Hepatocyte (in vitro differentiated cells): ENCODE measurements at regions not wholly inside any gene's neighbourhood (a gene's known extent, or its start where the extent isn't known, plus 50 kb on each side); places are given as distances from the start of the nearest gene placed in this dataset.

ENCODE experiments used
- DNase-seq: peaks from one replicate; pipeline ENCODE4 v3.0.0-alpha.2; 2016; ENCODE audit warnings: low spot score
- H2AFZ ChIP-seq: fragments of 200-600 bp; sonication (generic); 2 replicates; pipeline ENCODE4 v1.6.0; 2016; ENCODE audit warnings: antibody characterized with exemption, mild to moderate bottlenecking
- H3K27ac ChIP-seq: fragments of 200-600 bp; sonication (generic); 2 replicates; pipeline ENCODE4 v1.5.1; 2016; ENCODE audit warnings: mild to moderate bottlenecking
- H3K27me3 ChIP-seq: fragments of 200-600 bp; sonication (generic); 2 replicates; pipeline ENCODE4 v1.6.1; 2016
- H3K36me3 ChIP-seq: fragments of 200-600 bp; sonication (generic); replicated peaks from 2 replicates; pipeline ENCODE4 v1.5.1; 2016; ENCODE audit warnings: low read depth; ENCODE audit not compliant: insufficient read depth
- H3K4me1 ChIP-seq: fragments of 200-600 bp; sonication (generic); 2 replicates; pipeline ENCODE4 v1.5.1; 2016; ENCODE audit warnings: mild to moderate bottlenecking, moderate library complexity; ENCODE audit not compliant: insufficient read depth
- H3K4me2 ChIP-seq: fragments of 200-600 bp; sonication (generic); 2 replicates; pipeline ENCODE4 v1.6.0; 2016
- H3K4me3 ChIP-seq: fragments of 200-600 bp; sonication (generic); 2 replicates; pipeline ENCODE4 v1.5.1; 2016; ENCODE audit warnings: mild to moderate bottlenecking
- H3K79me2 ChIP-seq: fragments of 200-600 bp; sonication (generic); 2 replicates; pipeline ENCODE4 v1.6.0; 2017; ENCODE audit warnings: mild to moderate bottlenecking
- H3K9me2 ChIP-seq: fragments of 200-600 bp; sonication (generic); replicated peaks from 2 replicates; pipeline ENCODE4 v1.6.0; 2017; ENCODE audit warnings: mild to moderate bottlenecking; ENCODE audit not compliant: insufficient read depth
- H3K9me3 ChIP-seq: fragments of 200-600 bp; sonication (generic); 2 replicates; pipeline ENCODE4 v1.5.1; 2016; ENCODE audit warnings: low read depth, mild to moderate bottlenecking
- H4K20me1 ChIP-seq: fragments of 200-600 bp; sonication (generic); 2 replicates; pipeline ENCODE4 v1.6.0; 2016; ENCODE audit warnings: mild to moderate bottlenecking; ENCODE audit not compliant: insufficient read depth, poor library complexity, severe bottlenecking
- CTCF ChIP-seq: fragments of 200-600 bp; sonication (generic); IDR thresholded peaks from 2 replicates; pipeline ENCODE4 v1.5.1; 2016; ENCODE audit warnings: antibody characterized with exemption, mild to moderate bottlenecking; ENCODE audit not compliant: poor library complexity
- EZH2 ChIP-seq: fragments of 200-600 bp; sonication (generic); IDR thresholded peaks from 2 replicates; pipeline ENCODE4 v1.6.1; 2016; ENCODE audit warnings: antibody characterized with exemption, mild to moderate bottlenecking, borderline replicate concordance
- EZH2phosphoT487 ChIP-seq: fragments of 200-600 bp; sonication (generic); IDR thresholded peaks from one replicate; pipeline ENCODE4 v1.6.1; 2018; ENCODE audit warnings: antibody characterized with exemption, mild to moderate bottlenecking, low read depth, moderate library complexity; ENCODE audit not compliant: unreplicated experiment, severe bottlenecking
- WGBS: methylation state at CpG from one replicate; pipeline ENCODE4 v1.1.6; 2016; ENCODE audit warnings: low lambda C conversion rate; ENCODE audit errors: missing lambda C conversion rate; 5-methylcytosine and 5-hydroxymethylcytosine counted together

- no peaks in the 10 kb centered on the region for H3K27me3 ChIP-seq
- TF ChIP-seq EZH2phosphoT487 (no peak), EZH2 (no peak), CTCF (no peak)
- H3K9me2 ChIP-seq = no peaks in the 10 kb centered on the region
- WGBS = 92% methylated on average over 20 of the region's 21 CpGs
- H3K4me2 ChIP-seq = no peak overlapping the region
- H2AFZ ChIP-seq = no peak overlapping the region
- H3K27ac ChIP-seq = no peak overlapping the region
- H3K36me3 ChIP-seq = no peaks in the 10 kb centered on the region
- no peak for DNase-seq
- no peak overlapping the region for H3K4me3 ChIP-seq
- no peaks in the 10 kb centered on the region for H4K20me1 ChIP-seq
- H3K79me2 ChIP-seq = no peaks in the 10 kb centered on the region
- H3K9me3 ChIP-seq = no peaks in the 10 kb centered on the region
- H3K4me1 ChIP-seq = peaks cover 11% of the 10 kb centered on the region
These were observed 84.2 kb downstream of the CEBPB start for GRCh38 chr20:50274570-50275430.

- Histone ChIP-seq H3K9me3 (no peaks in the 10 kb centered on the region), H2AFZ (no peak overlapping the region), H3K4me1 (peaks cover 11% of the 10 kb centered on the region), H3K9me2 (no peaks in the 10 kb centered on the region), H3K79me2 (no peaks in the 10 kb centered on the region), H3K4me2 (no peak overlapping the region), H3K27ac (no peak overlapping the region), H4K20me1 (no peaks in the 10 kb centered on the region), H3K36me3 (no peaks in the 10 kb centered on the region), H3K27me3 (no peaks in the 10 kb centered on the region), H3K4me3 (no peak overlapping the region)
- no peak for TF ChIP-seq EZH2phosphoT487
- TF ChIP-seq EZH2 = no peak
- TF ChIP-seq CTCF = no peak
- WGBS = 93% methylated on average over 18 of the region's 19 CpGs
- no peak for DNase-seq
These were observed 85.8 kb downstream of the CEBPB start for GRCh38 chr20:50276119-50277063.

- no peak overlapping the region for H3K27ac ChIP-seq
- H3K4me1 ChIP-seq = peaks cover 11% of the 10 kb centered on the region
- no peaks in the 10 kb centered on the region for H4K20me1 ChIP-seq
- no peaks in the 10 kb centered on the region for H3K36me3 ChIP-seq
- WGBS = 80% methylated on average over 5 of the region's 5 CpGs
- H2AFZ ChIP-seq = no peak overlapping the region
- DNase-seq = no peak
- no peaks in the 10 kb centered on the region for H3K79me2 ChIP-seq
- H3K9me3 ChIP-seq = no peaks in the 10 kb centered on the region
- no peaks in the 10 kb centered on the region for H3K27me3 ChIP-seq
- no peak for TF ChIP-seq EZH2
- TF ChIP-seq EZH2phosphoT487 = no peak
- no peak for TF ChIP-seq CTCF
- no peaks in the 10 kb centered on the region for H3K9me2 ChIP-seq
- no peak overlapping the region for H3K4me3 ChIP-seq
- no peak overlapping the region for H3K4me2 ChIP-seq
These were observed 86.4 kb downstream of the CEBPB start for GRCh38 chr20:50277064-50277415.
